ENCODE measurements at regions not wholly inside any gene's neighbourhood (a gene's known extent, or its start where the extent isn't known, plus 50 kb on each side); places are given as distances from the start of the nearest gene placed in this dataset.
"Not testable (repeated sequence)": the region's sequence is repeated elsewhere in the genome, so short reads cannot be mapped to it uniquely, and the experiment has no call there.

DNA sequence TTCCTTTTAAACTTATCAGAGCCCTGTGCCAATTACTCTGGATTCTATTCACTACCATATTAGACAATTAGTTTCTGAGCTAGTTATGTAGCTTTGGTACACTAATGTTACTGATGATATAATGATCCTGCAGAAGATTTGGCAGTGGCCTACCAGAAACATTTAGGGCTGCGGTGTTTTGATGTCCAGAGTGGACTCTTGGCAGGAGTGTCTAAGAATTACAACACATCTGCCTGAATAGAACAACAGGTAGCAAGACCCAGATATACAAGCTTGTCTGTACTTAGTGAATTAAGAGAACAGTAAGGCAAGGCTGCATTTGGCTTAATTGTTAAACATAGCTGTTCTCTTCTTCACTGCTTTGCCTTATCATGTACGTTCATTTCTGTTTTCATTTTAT, 691.6 kb upstream of the FBXO33 start:
- DNase-seq (ENCODE audit: low read depth): no peak
- H3K4me3 ChIP-seq (ENCODE audit: low read depth, low read length): no peak overlapping the region

- no peak overlapping the region for H3K4me3 ChIP-seq (ENCODE audit: low read depth, low read length)
- DNase-seq (ENCODE audit: low read depth): no peak
Observed at GRCh38 chr14:40122968-40123648, 690.9 kb upstream of the FBXO33 start.

GRCh38 chr14:40119765-40120164, 687.5 kb upstream of the FBXO33 start:
- no peak for DNase-seq (ENCODE audit: low read depth)
- H3K4me3 ChIP-seq (ENCODE audit: low read depth, low read length): no peak overlapping the region

DNA sequence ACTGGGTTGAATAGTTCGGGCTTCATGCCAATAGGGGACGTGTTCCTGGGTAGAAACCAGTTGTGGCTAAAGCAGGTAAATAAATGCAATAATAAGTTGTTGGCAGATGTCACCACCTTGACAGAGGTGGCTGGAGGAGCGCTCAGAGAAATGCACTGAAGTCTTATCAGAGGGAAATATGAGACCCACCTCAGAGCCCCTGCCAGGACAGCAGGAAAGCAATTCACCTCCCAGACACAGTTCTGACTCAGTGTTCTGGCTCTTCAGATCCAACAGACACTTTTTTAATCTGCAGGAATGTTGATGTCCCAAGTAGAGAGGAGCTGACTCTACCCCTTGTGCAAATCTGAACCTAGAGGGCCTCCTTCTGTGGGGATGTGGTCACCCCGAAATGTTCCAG, 687.1 kb upstream of the FBXO33 start:
- no peak for DNase-seq (ENCODE audit: low read depth)
- H3K4me3 ChIP-seq (ENCODE audit: low read depth, low read length): no peak overlapping the region

- no peak for DNase-seq (ENCODE audit: low read depth)
- no peak overlapping the region for H3K4me3 ChIP-seq (ENCODE audit: low read depth, low read length)
Observed at GRCh38 chr14:40115583-40115982, 683.4 kb upstream of the FBXO33 start.

- DNase-seq (ENCODE audit: low read depth): no peak
- no peak overlapping the region for H3K4me3 ChIP-seq (ENCODE audit: low read depth, low read length)
Observed at GRCh38 chr14:40113671-40114070, 681.4 kb upstream of the FBXO33 start.

DNA sequence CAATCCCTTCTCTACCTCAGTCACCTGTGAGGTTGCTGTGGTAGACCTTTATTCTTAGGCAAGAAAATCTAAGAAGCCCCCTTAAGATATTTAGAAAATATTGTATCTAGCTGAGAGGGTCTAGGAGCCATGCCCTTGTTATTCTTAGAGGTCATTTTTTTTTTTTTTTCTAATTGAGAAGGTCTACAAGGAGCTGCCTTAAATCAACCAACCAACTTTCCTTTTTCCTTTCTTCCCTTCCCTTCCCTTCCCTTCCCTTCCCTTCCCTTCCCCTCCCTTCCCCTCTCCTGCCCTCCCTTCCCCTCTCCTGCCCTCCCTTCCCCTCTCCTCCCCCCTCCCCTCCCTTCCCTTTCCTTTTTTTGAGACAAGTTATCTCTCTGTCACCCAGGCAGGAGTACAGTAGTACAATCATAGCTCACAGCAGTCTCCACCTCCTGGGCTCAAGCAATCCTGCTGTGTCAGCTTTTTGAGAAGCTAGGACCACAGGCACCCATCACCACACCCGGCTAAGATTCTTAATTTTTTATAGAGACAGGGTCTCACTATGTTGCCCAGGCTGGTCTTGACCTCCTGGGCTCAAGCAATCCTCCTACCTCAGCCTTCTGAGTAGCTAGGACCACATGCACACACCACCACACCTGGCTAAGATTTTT, 668.4 kb upstream of the FBXO33 start:
- no peak overlapping the region for H3K4me3 ChIP-seq (ENCODE audit: low read depth, low read length)
- DNase-seq (ENCODE audit: low read depth): no peak

- DNase-seq (ENCODE audit: low read depth): no peak
- no peak overlapping the region for H3K4me3 ChIP-seq (ENCODE audit: low read depth, low read length)
Observed at GRCh38 chr14:40099316-40099715, 667.1 kb upstream of the FBXO33 start.

GRCh38 chr14:40098468-40098867, 666.2 kb upstream of the FBXO33 start:
- DNase-seq (ENCODE audit: low read depth): no peak
- H3K4me3 ChIP-seq (ENCODE audit: low read depth, low read length): no peak overlapping the region

DNA sequence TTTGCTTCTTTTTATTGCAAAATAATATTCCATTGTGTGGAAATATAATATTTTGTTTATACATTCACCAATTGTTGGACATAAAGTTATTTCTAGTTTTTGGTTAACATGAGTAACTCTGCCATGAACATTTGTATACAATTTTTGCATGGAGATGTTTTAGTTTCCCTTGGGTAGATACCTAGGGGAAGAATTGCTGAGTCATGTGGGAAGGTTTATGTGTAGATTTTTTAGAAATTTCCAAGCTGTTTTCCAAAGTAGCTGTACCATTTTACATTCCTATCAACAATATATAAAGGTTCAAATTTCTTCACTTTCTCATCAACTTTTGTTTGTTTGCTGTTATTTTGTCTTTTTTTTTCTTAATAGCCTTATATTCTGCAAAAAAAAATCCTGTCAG, 664.7 kb upstream of the FBXO33 start:
- no peak for DNase-seq (ENCODE audit: low read depth)
- H3K4me3 ChIP-seq (ENCODE audit: low read depth, low read length): no peak overlapping the region

- no peak overlapping the region for H3K4me3 ChIP-seq (ENCODE audit: low read depth, low read length)
- no peak for DNase-seq (ENCODE audit: low read depth)
Observed at GRCh38 chr14:40093800-40094199, 661.6 kb upstream of the FBXO33 start.

- DNase-seq (ENCODE audit: low read depth): no peak
- H3K4me3 ChIP-seq (ENCODE audit: low read depth, low read length): no peak overlapping the region
Observed at GRCh38 chr14:40074169-40074568, 641.9 kb upstream of the FBXO33 start.

DNA sequence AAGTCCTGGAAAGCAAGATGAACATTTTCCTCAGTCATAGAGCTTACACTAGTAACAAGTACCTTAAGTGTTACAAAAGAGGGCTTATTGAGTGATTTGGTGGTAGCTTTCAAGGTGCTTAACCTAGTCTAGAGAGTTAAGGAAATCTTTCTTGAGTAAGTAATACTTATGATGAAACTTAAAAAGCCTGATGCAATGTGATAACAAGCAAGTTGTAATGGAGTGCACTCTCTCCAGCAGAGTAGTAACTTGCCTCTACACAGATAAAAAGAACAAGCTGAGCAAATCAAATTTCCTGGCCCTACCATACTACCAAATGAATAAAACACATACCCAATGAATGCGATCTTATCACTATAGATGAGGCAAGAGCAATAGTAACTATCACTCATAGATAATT, 639.9 kb upstream of the FBXO33 start:
- H3K4me3 ChIP-seq (ENCODE audit: low read depth, low read length): no peak overlapping the region
- DNase-seq (ENCODE audit: low read depth): no peak

GRCh38 chr14:40058901-40059897, 627.0 kb upstream of the FBXO33 start:
- no peak for DNase-seq (ENCODE audit: low read depth)
- H3K4me3 ChIP-seq (ENCODE audit: low read depth, low read length): no peak overlapping the region

GRCh38 chr14:40053416-40053815, 621.2 kb upstream of the FBXO33 start:
- DNase-seq (ENCODE audit: low read depth): no peak
- no peak overlapping the region for H3K4me3 ChIP-seq (ENCODE audit: low read depth, low read length)

- DNase-seq (ENCODE audit: low read depth): no peak
- H3K4me3 ChIP-seq (ENCODE audit: low read depth, low read length): no peak overlapping the region
Observed at GRCh38 chr14:40028991-40029390, 596.8 kb upstream of the FBXO33 start.

DNA sequence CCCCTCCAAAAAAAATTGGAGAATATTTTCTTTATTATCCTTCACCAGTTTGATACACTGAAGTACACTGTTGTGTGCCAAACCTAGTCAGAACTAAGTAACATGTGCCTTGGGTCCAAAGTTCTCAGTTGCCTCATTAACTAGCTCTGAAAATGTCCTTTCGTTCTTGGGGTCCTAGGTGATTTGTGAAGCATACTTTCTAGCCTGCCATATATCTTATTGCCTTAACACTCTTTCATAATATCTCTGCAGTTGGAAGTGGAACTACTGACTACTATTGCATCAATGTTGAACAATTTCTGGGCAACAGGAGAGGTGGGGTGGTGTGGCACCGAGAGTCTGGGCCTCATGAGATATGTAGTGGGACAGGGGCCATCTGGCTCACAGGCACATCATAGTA, 592.9 kb upstream of the FBXO33 start:
- no peak overlapping the region for H3K4me3 ChIP-seq (ENCODE audit: low read depth, low read length)
- DNase-seq (ENCODE audit: low read depth): no peak

DNA sequence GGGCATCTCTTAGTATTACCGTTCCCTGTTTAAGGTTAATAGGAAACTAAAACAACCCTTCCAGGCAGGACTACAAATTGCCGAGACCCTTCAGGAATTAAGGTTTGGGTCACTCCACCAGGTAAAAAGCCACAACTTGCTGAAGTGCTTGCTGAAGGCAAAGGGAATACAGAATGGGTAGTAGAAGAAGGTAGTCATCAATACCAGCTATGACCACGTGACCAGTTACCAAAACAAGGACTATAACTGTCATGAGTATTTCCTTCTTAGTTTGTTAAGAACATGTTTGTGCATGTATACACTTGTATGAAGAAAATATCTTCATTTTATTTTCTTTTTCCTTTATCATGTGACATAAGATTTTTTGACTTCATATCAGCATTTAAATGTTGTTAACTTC, 578.7 kb upstream of the FBXO33 start:
- no peak overlapping the region for H3K4me3 ChIP-seq (ENCODE audit: low read depth, low read length)
- DNase-seq (ENCODE audit: low read depth): no peak

GRCh38 chr14:40009771-40010170, 577.5 kb upstream of the FBXO33 start:
- DNase-seq (ENCODE audit: low read depth): no peak
- no peak overlapping the region for H3K4me3 ChIP-seq (ENCODE audit: low read depth, low read length)

DNA sequence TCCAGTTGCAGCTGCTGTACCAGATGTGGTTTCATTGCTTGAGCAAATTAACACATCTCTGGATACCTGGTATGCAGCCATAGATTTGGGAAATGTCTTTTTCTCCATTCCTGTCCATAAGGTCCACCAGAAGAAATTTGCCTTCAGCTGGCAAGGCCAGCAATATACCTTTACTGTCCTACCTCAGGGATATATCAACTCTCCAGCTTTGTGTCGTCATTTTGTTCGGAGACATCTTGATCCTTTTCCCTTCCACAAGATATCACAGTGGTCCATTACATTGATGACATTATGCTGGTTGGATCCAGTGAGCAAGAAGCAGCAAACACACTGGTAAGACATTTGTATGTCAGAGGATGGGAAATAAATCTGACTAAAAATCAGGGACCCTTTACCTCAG, 576.1 kb upstream of the FBXO33 start:
- DNase-seq (ENCODE audit: low read depth); H3K4me3 ChIP-seq (ENCODE audit: low read depth, low read length): not testable (repeated sequence)
